HEK293 (cell line): ENCODE measurements at regions not wholly inside any gene's neighbourhood (a gene's known extent, or its start where the extent isn't known, plus 50 kb on each side); places are given as distances from the start of the nearest gene placed in this dataset.

Experiments
- GLI4 ChIP-seq: fragments of 450-650 bp; formaldehyde crosslinking; IDR thresholded peaks from 2 replicates; pipeline ENCODE4 v1.5.1; 2016; ENCODE audit warnings: missing biosample characterization, missing genetic modification characterization
- YY1 ChIP-seq: fragments of 450-650 bp; formaldehyde crosslinking; IDR thresholded peaks from 2 replicates; pipeline ENCODE4 v1.5.1; 2018; ENCODE audit warnings: missing biosample characterization, missing genetic modification characterization
- ZNF174 ChIP-seq: fragments of 450-650 bp; formaldehyde crosslinking; IDR thresholded peaks from 2 replicates; pipeline ENCODE4 v1.5.0; 2017; ENCODE audit warnings: missing biosample characterization, mild to moderate bottlenecking, missing genetic modification characterization
- TF ChIP-seq, protein P1 (sequence below): fragments of 450-650 bp; formaldehyde crosslinking; IDR thresholded peaks from 2 replicates; pipeline ENCODE4 v1.5.1; 2016; ENCODE audit warnings: missing biosample characterization, missing genetic modification characterization
- TF ChIP-seq, protein P2 (sequence below): fragments of 450-650 bp; formaldehyde crosslinking; IDR thresholded peaks from 2 replicates; pipeline ENCODE4 v1.5.1; 2016; ENCODE audit warnings: missing biosample characterization, missing genetic modification characterization

DNA sequence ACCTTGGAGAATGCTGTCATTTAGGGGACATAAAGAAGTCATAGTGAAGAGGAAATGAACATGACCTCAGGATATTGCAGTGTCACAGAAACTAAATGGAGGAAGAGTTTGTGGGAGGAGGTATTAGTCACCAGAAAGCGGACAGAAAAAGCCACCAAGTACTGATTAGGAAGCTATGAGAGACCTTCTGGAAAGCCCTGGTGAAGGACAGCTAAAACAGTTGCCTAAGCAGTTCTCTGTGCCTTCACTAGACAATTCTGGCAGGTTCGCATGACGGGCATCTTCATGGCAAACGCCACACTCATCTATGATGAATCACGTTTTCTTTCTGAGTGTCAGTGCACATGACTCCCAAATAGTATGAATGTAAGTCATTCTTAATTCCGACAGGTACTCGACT, 325.8 kb downstream of the C11orf87 start:
- TF ChIP-seq ZNF174 (tag by site-specific recombination), result no peak
- TF ChIP-seq, protein P1, sequence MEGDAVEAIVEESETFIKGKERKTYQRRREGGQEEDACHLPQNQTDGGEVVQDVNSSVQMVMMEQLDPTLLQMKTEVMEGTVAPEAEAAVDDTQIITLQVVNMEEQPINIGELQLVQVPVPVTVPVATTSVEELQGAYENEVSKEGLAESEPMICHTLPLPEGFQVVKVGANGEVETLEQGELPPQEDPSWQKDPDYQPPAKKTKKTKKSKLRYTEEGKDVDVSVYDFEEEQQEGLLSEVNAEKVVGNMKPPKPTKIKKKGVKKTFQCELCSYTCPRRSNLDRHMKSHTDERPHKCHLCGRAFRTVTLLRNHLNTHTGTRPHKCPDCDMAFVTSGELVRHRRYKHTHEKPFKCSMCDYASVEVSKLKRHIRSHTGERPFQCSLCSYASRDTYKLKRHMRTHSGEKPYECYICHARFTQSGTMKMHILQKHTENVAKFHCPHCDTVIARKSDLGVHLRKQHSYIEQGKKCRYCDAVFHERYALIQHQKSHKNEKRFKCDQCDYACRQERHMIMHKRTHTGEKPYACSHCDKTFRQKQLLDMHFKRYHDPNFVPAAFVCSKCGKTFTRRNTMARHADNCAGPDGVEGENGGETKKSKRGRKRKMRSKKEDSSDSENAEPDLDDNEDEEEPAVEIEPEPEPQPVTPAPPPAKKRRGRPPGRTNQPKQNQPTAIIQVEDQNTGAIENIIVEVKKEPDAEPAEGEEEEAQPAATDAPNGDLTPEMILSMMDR (tag by site-specific recombination), result no peak
- TF ChIP-seq, protein P2, sequence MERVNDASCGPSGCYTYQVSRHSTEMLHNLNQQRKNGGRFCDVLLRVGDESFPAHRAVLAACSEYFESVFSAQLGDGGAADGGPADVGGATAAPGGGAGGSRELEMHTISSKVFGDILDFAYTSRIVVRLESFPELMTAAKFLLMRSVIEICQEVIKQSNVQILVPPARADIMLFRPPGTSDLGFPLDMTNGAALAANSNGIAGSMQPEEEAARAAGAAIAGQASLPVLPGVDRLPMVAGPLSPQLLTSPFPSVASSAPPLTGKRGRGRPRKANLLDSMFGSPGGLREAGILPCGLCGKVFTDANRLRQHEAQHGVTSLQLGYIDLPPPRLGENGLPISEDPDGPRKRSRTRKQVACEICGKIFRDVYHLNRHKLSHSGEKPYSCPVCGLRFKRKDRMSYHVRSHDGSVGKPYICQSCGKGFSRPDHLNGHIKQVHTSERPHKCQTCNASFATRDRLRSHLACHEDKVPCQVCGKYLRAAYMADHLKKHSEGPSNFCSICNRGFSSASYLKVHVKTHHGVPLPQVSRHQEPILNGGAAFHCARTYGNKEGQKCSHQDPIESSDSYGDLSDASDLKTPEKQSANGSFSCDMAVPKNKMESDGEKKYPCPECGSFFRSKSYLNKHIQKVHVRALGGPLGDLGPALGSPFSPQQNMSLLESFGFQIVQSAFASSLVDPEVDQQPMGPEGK, result no peak
- TF ChIP-seq GLI4 (tag by site-specific recombination), result no peak
- no peak for TF ChIP-seq YY1
